Retina (tissue), 1 donor: ENCODE measurements at regions not wholly inside any gene's neighbourhood (a gene's known extent, or its start where the extent isn't known, plus 50 kb on each side); places are given as distances from the start of the nearest gene placed in this dataset.
"Not testable (repeated sequence)": the region's sequence is repeated elsewhere in the genome, so short reads cannot be mapped to it uniquely, and the experiment has no call there.

Source experiments
- DNase-seq: peaks from one replicate; pipeline ENCODE4 v3.0.0-alpha.2; 2016

DNA sequence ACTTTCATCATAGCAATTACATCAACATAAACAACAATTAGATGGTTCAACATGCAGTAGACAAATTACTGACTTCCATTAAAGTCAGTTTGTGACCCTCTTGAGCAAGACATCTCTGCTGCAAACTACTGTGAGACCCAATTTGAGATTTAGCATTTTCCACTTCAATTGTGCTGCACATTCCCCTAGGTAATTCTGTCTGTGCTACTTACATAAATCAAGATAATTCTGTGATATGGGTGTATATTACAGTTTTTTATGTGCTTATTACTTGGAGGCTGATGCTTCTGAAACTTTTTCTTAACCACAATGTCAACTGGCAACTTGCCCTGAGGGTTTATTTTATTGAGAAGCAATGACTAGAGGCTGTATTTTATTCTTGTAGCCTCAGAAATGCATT is 1714.4 kb downstream of the OLFM4 start:
- DNase-seq: no peak

DNA sequence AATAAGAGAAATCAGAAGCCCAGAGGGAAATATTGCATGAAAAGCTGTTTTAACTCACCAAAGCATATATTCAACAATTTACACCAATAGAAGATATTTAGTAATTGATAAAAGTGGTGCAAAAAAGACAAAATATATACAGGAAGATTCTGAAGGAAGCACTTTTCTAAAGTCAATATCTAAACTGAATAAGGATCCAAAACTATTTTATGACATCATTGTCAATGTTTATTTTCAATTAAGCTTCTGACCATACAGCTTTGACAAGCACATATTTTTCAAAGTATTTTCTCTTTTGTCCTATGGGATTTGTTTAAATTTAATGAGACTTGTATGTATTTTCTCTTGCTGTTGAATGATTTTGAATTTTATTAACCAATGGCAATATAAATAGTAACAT is 1716.1 kb downstream of the OLFM4 start:
- DNase-seq: no peak

DNA sequence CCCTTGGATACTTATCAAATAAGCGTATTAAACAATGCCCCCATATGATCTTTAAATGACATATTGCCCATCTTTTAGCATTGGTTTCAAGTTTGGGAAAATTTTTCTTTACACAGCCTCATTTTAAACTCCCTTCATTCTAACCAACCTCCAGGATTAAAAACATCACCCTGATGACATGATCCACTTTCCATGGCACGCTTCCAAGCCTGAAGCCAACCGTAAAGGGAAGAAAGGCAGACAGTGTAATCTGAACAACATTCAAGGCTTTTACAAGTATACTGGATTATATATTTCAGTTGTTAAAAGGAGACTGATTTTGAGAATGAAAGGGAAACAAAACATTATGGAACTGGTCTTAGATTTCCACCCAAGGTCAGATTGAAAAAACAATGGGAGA is 1721.9 kb downstream of the OLFM4 start:
- no peak for DNase-seq

DNA sequence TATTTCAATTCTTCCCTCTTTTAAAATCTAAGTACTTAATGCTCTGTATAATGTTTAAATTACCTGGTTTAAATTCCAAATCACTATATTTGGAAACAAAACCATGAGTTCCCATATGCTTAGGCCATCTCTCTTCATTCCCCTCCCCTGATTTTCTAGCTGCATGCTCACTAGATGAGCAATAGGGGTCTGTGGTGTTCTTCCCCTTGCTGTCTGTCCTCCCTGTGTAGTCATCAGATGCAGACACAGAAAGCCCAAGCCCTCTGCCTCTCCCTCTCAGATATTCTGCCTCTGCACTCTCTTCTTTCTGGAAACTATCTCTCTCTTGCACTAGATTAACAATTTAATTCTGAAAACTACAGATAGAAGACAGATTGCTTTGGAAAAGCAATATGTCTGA is 1730.2 kb downstream of the OLFM4 start:
- no peak for DNase-seq

DNA sequence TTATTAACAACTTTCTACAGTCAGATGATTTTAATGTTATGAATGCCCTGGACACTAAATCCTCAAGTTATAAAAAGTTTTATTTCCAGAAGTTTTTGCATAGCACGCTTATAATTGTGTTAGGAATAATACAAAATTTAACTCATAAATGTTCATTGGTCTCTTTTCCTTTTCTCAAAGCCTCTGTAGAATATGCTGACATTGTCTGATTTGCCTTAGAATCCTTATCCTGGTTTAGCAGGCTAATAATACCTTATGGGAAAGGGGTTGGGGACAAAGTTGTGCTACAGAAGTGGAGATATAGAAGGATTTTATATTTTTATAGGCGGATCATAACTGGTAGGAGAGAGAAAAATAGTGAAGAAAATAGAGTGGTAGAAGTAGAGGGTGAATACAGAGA is 1739.6 kb downstream of the OLFM4 start:
- no peak for DNase-seq

DNA sequence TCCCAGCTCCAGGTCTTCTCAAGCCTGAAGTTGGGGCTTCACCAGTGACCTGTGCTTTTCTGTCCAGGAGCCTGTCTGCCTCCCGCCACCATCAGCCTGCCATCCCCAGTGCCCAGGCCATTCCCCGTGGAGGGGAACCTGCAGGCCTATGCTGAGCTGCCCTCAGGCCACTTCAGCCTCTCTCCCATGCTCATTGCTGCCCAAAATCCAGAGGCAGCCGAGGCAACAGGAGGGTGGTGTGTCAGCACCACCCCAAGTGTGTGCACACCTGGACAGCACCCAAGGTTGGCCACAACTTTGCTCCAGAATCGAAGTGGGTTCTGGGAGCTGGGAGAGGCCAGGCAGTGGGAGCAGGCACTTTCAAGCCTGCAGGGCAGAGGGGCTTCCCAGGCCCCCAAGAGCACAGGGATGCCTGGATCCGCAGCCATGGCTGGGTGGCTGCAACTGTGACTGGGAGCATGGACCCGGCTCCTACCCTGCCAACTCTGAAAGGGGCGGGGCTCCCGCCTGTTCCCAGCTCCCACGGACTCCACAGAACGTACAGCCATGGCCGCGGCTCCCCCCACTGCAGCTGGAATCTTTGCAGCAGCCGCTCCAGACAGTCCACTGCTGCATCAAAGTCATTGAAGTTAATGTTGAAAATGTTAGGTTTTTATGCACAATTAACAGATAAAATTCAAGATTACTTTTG is 1747.0 kb downstream of the OLFM4 start:
- DNase-seq: no peak

DNA sequence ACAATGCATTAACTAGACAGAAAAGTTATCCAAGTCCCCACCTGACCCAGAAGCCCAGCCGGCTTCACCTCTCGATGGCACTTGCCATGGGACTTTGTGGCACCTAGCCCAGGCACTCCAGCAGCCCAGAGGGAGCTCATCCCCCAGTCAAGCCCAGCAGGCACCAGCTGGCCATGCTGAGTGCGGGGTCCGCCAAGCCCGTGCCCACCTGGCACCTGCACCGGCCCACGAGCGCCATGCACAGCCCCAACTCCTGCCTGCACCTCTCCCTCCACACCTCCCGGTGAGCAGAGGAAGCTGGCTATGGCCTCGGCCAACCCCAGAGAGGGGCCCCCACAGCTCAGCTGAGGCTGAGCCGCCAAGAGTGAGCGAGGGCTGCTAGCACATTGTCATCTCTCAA is 1759.1 kb downstream of the OLFM4 start:
- no peak for DNase-seq

DNA sequence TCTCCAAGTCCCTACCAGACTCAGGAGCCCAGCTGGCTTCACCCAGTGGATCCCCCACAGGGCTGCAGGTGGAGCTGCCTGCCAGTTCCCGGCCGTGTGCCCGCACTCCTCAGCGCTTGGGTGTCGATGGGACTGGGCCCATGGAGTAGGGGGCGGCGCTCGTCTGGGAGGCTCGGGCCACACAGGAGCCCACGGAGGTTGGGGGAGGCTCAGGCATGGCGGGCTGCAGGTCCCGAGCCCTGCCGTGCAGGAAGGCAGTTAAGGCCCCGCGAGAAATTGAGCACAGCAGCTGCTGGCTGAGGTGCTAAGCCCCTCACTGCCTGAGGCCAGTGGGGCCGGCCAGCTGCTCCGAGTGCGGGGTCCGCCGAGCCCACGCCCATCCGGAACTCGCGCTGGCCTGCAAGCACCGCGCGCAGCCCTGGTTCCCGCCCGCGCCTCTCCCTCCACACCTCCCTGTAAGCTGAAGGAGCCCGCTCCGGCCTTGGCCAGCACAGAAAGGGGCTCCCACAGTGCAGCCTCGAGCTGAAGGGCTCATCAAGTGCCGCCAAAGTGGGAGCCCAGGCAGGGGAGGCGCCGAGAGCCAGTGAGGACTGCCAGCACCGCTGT is 1771.1 kb downstream of the OLFM4 start:
- no peak for DNase-seq

DNA sequence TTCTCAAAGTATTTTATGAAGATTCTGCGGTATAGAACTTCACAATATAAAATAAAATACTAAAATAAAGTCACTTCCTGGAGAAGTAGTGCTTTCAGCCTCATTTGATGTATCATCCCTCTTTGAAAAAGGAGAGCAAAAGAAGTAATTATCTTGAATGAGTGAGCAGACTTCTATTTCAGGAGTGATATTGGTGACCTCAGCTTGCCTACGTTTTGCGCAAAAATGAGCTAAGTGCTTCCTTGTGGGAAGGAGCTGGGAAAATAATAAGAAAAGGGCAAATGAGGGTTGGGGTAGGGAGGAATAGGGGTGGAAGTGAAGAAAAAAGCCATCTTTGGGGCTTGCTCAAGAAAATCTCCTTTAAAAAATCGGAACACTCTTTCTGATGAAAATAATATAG is 1773.6 kb downstream of the OLFM4 start:
- DNase-seq: no peak

DNA sequence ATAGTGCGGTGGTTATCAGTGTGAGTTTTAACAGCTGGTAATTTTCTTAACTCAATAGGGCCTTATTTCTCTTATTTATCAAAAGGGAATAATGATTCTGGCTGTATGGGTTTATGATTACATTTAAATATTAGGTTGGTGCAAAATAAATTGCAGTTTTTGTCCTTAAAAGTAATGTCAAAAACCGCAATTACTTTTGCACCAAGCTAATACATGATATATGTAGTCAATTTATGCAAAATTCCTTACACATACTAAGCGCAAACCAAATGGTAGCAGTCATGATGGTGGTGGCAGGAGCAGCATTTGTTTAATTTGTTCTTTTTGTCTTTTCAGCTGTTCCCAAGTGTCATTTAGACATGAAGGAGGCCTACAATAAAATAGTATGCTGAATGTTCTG is 1777.1 kb downstream of the OLFM4 start:
- DNase-seq: no peak

DNA sequence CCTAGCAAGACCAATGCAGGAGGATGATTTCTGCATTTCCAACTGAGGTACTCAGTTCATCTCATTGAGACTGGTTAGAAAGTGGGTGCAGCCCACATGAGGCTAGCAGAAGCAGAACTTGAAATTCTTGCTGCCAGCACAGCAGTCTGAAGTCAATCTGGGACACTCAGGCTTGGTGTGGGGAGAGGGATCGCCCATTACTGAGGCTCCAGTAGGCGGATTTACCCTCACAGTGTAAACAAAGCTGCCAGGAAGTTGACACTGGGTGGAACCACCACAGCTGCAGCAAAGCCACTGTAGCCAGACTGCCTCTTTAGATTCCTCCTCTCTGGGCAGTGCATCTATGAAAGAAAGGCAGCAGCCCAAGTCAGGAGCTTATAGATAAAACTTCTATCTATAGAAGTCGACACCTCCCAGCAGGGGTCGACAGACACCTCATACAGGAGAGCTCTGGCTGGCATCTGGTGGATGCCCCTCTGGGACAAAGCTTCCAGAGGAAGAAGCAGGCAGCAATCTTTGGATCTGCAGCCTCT is 1793.4 kb downstream of the OLFM4 start:
- not testable (repeated sequence) for DNase-seq

DNA sequence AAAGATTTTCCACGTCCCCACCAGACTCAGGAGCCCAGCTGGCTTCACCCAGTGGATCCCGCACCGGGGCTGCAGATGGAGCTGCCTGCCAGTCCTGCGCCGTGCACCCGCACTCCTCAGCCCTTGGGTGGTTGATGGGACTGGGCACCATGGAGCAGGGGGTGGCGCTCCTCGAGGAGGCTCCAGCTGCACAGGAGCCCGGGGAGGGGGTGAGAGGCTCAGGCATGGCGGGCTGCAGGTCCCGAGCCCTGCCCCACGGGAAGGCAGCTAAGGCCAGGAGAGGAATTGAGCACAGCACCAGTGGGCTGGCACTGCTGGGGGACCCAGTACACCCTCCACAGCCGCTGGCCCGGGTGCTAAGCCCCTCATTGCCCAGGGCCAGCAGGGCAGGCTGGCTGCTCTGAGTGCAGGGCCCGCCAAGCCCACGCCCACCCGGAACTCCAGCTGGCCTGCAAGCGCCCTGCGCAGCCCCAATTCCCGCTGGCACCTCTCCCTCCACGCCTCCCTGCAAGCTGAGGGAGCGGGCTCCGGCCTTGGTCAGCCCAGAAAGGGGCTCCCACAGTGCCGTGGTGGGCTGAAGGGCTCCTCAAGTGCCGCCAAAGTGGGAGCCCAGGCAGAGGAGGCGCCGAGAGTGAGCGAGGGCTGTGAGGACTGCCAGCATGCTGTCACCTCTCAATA is 1800.9 kb downstream of the OLFM4 start:
- DNase-seq: not testable (repeated sequence)

DNA sequence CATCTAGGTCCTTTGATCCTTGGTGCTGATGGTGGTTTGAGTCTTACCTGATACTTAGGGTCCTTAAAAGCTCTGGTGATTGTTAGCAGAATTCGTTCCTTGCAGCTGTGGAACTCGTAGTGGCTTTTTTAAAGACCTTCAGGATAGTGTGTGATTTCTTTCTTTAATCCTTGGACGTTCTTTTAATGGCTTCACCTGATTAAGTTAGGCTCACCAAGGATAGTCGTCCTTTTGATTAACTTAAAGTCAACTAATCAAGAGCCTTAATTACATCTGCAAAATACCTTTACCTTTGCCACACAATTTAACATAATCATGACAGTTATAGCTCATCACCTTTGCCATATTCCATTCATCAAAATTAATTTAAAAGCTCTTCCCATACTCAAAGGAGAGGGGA is 1807.7 kb downstream of the OLFM4 start:
- DNase-seq: no peak

DNA sequence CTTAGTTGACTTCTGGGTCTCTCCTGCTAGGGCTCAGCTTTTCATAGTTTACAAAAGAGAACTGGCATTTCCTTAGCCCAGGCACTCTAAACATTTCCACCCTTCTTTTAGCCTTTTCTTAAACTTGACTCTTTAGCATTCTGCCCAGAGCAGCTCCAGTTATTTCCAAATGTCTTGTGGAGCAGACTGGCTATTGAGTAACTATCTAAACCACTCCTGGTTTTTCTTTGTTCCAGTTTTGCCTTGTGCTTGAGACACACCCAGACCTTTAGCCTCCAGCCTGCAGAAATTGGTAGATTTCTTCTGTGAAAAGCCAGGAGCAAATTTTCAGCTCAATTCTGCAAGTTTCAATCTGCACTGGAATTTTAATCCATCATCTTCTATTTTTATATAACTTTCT is 1813.1 kb downstream of the OLFM4 start:
- no peak for DNase-seq

DNA sequence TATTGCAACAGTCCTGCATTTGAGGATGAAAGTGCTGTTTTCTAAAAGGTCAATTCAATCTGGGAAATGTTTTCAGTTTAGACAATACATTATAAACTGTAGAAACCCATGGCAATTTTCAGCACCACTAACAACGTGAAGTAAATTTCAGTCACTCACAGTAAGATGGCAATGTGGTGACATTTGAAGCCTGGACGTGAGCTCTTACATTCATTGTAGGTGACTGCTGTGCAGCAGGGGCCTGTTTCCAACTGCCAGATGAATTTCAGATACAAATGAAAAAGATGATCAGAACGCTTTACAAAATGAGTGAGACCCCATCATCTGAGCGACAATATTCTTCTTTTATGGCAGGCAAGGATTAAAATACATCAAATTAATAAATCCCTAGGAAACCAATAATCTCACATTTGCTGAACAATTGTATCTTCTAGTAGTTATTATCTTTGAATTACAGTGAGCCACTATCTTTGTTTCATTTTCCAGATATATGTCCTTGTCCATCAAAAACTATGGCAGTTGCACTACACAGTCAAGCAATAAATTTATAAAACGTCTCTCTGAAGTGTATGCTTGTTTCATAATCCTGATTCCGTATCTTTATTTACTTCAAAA is 1816.8 kb downstream of the OLFM4 start:
- DNase-seq: peak; percentile 7

DNA sequence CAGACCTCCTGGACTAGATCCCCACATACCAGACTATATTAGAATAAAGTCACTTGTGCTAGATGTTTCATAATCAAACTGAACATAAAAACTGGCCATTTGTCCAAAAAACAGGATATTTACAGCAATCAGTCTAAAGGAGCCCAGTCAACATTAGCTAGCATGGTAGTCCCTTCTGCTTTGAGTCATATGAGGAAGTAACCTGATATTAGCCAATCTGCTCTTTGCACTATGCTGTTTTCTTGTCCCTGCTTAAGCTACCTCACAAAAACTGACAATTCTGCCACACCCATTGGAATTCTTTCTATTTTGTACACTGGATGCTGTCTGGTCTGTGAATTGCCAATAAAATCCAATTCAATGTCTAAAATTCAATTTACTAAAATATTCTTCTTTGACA is 1824.2 kb downstream of the OLFM4 start:
- no peak for DNase-seq

DNA sequence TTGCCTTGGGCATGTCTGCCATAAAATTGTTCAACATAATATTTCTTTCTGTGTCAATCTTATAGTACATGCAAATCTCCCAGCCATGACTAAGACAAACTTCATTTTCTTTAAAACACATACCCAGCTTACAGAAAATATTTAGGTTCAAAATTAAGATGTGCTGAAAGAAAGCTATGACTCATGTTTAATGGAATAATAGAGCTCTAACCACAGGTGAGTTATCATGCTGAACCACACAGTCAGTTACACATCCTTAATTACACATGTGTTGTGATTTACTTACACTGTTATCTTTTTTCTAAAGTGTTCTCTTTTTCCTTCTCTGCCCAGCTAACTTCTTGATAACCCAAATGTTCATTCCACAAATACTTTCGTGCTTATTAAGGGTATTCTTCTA is 1831.2 kb downstream of the OLFM4 start:
- no peak for DNase-seq

DNA sequence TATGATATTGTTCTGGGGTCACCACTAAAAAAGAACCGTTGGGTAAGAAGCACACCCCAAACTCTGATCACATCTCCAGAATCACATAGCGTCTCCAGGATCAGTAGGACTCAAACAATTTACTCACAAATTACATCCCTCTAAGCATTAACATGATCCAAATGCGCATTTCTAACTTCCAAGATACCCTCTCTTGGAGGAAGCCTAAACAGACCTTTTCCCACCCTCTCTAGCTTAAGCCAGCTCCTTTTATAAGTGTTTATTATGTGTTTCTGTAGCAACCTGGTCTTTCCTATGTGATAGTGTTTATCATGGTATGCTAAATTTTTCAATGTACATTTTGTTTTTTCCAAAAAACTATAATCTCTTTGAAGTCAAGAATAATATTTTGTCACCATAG is 1846.5 kb downstream of the OLFM4 start:
- no peak for DNase-seq

DNA sequence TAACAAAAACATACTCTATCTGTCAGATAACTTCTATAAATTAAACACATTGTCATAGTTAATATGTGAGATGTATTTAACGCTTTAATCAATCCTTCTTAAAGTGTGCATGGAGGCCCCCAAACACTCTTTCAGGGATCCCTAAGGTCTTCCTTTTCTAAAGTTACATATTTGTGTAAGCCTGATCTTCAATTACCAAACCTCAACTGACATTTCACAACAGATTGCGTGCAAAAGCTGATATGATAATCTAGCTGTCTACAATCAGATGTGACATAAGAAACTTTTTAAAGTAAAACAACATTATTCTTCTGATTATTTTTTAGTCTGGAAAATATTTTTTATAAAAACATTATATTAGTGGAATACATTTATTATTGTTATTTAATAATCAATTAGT is 1850.4 kb downstream of the OLFM4 start:
- DNase-seq: no peak

DNA sequence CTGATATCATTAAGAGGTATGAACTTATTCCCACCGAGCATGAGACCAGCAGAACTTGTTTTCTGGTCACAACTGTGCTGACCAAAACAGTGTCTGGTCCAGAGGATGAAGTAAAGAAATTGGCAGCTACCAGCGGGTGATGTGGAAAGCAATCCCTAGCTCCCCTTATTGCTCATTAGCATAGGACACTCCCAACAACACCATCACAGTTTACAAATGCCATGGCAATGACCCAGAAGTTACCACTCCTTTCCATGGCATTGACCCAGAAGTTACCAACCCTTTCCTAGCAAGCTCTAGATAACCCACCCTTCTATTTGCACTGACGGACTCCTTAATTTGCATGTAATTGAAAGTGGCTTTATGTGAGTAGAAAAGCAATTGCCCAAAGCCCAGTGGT is 1856.1 kb downstream of the OLFM4 start:
- no peak for DNase-seq

DNA sequence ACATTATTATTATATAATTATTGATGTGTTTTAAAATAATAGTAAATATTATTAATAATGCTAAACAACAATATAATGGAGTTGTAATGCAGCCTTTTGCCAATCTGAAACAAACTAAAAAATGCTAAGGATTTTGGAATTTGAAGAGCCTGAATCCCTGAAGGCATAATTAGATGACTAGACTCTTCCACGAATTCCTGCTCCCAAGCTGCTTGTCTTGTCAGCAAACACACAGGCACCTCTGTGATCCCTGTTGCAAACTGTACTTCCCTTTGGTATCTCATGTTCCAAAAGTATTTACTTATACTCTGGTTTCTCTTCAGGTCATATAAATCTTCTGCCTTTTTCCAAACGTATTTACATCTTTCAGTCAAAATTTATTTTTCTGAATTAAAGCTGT is 1862.4 kb downstream of the OLFM4 start:
- DNase-seq: no peak

DNA sequence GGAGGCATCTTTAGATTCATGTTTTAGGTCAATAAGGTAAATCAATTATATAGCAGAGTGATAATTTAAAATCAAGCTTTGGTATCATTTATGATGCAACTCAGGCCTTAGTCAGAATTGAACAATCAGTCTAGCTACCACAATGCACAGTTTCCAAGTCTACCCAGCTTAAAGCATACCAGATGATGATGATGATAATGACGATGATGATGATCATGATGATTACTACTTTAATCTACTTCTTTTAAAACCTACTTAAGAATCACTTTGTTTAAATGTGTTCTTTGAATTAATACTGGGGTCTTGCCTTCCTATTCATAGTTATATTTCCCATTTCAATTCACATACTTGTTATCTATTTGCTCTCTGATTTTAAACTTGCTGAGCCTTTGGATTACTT is 1872.7 kb downstream of the OLFM4 start:
- no peak for DNase-seq

DNA sequence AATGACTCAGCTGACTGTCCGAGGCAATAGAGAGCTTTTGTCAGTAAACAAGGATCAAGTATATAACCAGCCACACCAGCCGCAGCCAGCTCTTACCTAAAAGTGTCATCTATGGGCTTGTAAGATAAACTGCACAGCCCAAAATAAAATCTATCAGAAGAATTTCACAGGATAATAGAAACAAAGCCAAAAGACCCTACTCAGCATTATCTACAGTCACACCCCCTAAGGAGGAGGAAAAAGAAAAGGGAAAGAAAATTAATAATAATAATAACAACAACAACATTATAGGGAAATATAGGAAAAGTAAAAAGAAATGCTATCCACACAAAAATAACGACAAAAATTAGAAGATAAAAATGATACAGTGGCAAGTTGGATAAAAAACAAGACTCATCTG is 1883.8 kb downstream of the OLFM4 start:
- DNase-seq: no peak

DNA sequence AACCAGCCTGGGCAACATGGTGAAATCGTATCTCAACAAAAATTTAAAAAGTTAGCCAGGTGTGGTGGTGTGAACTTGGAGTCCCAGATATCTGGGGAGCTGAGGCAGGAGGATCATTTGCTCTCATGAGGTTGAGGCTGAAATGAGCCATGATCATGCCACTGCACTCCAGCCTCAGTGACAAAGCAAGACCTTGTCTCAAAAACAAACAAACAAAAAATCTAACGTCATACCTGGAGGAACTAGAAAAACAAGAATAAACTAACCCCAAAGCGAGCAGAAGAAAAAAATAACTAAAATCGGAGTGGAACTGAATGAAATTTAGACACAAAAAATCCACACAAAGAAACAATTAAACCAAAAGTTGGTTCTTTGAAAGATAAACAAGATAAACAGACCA is 1885.1 kb downstream of the OLFM4 start:
- no peak for DNase-seq
